ENCODE measurements at regions not wholly inside any gene's neighbourhood (a gene's known extent, or its start where the extent isn't known, plus 50 kb on each side); places are given as distances from the start of the nearest gene placed in this dataset.
"Not testable (repeated sequence)": the region's sequence is repeated elsewhere in the genome, so short reads cannot be mapped to it uniquely, and the experiment has no call there.

- Histone ChIP-seq H3K36me3 (ENCODE audit: insufficient read depth) (no peaks in the 10 kb centered on the region), H3K79me2 (ENCODE audit: insufficient read depth, low read depth) (no peaks in the 10 kb centered on the region), H2AFZ (ENCODE audit: low read depth) (no peak overlapping the region), H3K4me3 (IDR thresholded peaks at IDR 0.05; ENCODE audit: insufficient read depth, low read depth, low read length) (no peak overlapping the region), H3K4me1 (ENCODE audit: low read depth, poor library complexity, severe bottlenecking) (no peaks in the 10 kb centered on the region), H3K9ac (no peak overlapping the region), H3K4me2 (no peak overlapping the region), H3K27ac (no peak overlapping the region), H3K27me3 (ENCODE audit: insufficient read depth, low read depth) (no peaks in the 10 kb centered on the region), H4K20me1 (ENCODE audit: insufficient read depth) (no peaks in the 10 kb centered on the region)
- TF ChIP-seq, protein P1, sequence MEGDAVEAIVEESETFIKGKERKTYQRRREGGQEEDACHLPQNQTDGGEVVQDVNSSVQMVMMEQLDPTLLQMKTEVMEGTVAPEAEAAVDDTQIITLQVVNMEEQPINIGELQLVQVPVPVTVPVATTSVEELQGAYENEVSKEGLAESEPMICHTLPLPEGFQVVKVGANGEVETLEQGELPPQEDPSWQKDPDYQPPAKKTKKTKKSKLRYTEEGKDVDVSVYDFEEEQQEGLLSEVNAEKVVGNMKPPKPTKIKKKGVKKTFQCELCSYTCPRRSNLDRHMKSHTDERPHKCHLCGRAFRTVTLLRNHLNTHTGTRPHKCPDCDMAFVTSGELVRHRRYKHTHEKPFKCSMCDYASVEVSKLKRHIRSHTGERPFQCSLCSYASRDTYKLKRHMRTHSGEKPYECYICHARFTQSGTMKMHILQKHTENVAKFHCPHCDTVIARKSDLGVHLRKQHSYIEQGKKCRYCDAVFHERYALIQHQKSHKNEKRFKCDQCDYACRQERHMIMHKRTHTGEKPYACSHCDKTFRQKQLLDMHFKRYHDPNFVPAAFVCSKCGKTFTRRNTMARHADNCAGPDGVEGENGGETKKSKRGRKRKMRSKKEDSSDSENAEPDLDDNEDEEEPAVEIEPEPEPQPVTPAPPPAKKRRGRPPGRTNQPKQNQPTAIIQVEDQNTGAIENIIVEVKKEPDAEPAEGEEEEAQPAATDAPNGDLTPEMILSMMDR (conservative IDR thresholded peaks at IDR 0.05; ENCODE audit: low read depth, low read length), result no peak
Observed at GRCh38 chr6:164640956-164641355, 668.4 kb downstream of the C6orf118 start.

DNA sequence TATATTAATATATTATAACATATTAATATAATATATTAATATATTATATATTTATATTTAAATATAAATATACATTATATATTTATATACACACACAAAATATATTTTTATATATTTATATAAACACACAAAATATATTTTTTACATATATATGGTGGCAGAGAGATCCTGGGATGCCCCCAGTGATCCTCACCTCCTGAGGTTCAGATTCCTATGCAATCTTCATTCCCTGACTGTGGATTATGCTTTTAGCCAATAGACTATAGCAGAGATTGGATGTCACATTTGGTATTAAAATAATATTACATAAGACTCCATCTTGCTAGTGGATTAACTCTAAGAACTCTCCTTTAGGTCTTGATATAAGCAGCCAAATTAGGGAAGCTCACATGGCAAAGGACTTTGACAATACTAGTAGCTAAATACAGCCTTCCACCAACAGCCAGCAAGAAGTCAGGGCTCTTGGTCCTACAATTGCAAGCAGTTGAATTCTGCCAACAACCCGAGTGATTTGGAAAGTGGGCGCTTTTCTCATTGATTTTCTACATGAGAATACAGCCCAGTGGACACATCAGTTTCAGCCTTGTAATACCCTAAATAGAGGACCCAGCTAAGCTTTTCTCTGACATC, 681.0 kb downstream of the C6orf118 start:
- Histone ChIP-seq H3K4me2 (no peak overlapping the region), H3K27me3 (ENCODE audit: insufficient read depth, low read depth) (no peaks in the 10 kb centered on the region), H3K4me1 (ENCODE audit: low read depth, poor library complexity, severe bottlenecking) (no peaks in the 10 kb centered on the region), H4K20me1 (ENCODE audit: insufficient read depth) (no peaks in the 10 kb centered on the region), H3K79me2 (ENCODE audit: insufficient read depth, low read depth) (no peaks in the 10 kb centered on the region), H3K36me3 (ENCODE audit: insufficient read depth) (no peaks in the 10 kb centered on the region), H3K9ac (no peak overlapping the region), H2AFZ (ENCODE audit: low read depth) (no peak overlapping the region), H3K4me3 (IDR thresholded peaks at IDR 0.05; ENCODE audit: insufficient read depth, low read depth, low read length) (no peak overlapping the region), H3K27ac (no peak overlapping the region)
- TF ChIP-seq, protein P1 (conservative IDR thresholded peaks at IDR 0.05; ENCODE audit: low read depth, low read length), result no peak

GRCh38 chr6:164616917-164617524, 692.4 kb downstream of the C6orf118 start:
- H3K4me1 ChIP-seq (ENCODE audit: low read depth, poor library complexity, severe bottlenecking), result no peaks in the 10 kb centered on the region
- H3K27me3 ChIP-seq (ENCODE audit: insufficient read depth, low read depth), result no peaks in the 10 kb centered on the region
- no peak overlapping the region for H3K27ac ChIP-seq
- H3K4me2 ChIP-seq, result no peak overlapping the region
- no peaks in the 10 kb centered on the region for H3K79me2 ChIP-seq (ENCODE audit: insufficient read depth, low read depth)
- H3K9ac ChIP-seq, result no peak overlapping the region
- no peaks in the 10 kb centered on the region for H3K36me3 ChIP-seq (ENCODE audit: insufficient read depth)
- no peak overlapping the region for H3K4me3 ChIP-seq (IDR thresholded peaks at IDR 0.05; ENCODE audit: insufficient read depth, low read depth, low read length)
- H4K20me1 ChIP-seq (ENCODE audit: insufficient read depth), result no peaks in the 10 kb centered on the region
- TF ChIP-seq, protein P1 (conservative IDR thresholded peaks at IDR 0.05; ENCODE audit: low read depth, low read length), result no peak
- no peak overlapping the region for H2AFZ ChIP-seq (ENCODE audit: low read depth)

DNA sequence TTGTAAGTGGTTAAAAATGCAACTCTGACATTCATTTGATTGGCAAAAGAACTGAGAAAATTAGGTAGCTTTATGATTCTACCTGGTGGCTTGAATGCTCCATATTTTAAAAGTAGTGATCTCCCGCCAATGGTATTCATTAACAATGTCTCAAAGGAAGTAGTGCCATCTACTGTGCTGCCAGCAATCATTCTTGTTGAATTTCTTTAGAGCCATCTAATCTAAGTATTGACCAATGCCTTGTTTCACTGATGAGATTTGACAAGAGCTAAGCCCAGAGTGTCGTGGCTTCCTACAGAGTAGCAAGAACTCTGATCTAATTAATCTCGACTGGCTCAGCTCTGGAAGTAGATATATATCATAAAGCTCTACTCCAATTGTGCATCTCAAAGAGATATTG, 696.7 kb downstream of the C6orf118 start:
- TF ChIP-seq, protein P1 (conservative IDR thresholded peaks at IDR 0.05; ENCODE audit: low read depth, low read length), result no peak
- no peaks in the 10 kb centered on the region for H3K79me2 ChIP-seq (ENCODE audit: insufficient read depth, low read depth)
- H3K27ac ChIP-seq, result no peak overlapping the region
- no peaks in the 10 kb centered on the region for H4K20me1 ChIP-seq (ENCODE audit: insufficient read depth)
- no peak overlapping the region for H3K9ac ChIP-seq
- H3K4me2 ChIP-seq, result no peak overlapping the region
- H2AFZ ChIP-seq (ENCODE audit: low read depth), result no peak overlapping the region
- H3K4me3 ChIP-seq (IDR thresholded peaks at IDR 0.05; ENCODE audit: insufficient read depth, low read depth, low read length), result no peak overlapping the region
- H3K27me3 ChIP-seq (ENCODE audit: insufficient read depth, low read depth), result no peaks in the 10 kb centered on the region
- H3K4me1 ChIP-seq (ENCODE audit: low read depth, poor library complexity, severe bottlenecking), result no peaks in the 10 kb centered on the region
- no peaks in the 10 kb centered on the region for H3K36me3 ChIP-seq (ENCODE audit: insufficient read depth)

DNA sequence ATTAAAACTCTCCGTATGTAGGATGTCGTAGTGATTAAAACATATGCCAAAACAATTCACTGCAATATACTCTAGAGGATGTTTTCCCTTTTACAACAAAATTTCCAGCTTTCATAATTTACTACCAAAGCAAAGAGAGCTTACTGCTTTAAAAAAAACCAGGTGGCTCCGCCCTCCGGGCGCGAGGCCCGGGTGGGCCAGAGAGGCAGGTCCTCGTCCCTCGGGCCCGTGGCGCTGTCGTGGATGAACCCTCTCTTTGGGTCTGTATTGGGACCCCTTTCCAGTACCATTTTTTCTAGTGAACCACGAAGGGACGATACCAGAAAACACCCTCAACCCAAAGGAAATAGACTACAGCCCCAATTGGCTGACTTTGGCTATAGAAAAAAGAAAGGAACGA, 698.5 kb downstream of the C6orf118 start:
- not testable (repeated sequence) for H3K4me1 ChIP-seq (ENCODE audit: low read depth, poor library complexity, severe bottlenecking); H3K79me2 ChIP-seq (ENCODE audit: insufficient read depth, low read depth); H3K4me3 ChIP-seq (IDR thresholded peaks at IDR 0.05; ENCODE audit: insufficient read depth, low read depth, low read length); H3K27me3 ChIP-seq (ENCODE audit: insufficient read depth, low read depth); H3K27ac ChIP-seq; H3K36me3 ChIP-seq (ENCODE audit: insufficient read depth); H2AFZ ChIP-seq (ENCODE audit: low read depth); H3K9ac ChIP-seq; H4K20me1 ChIP-seq (ENCODE audit: insufficient read depth); H3K4me2 ChIP-seq

GRCh38 chr6:164602415-164602814, 707.0 kb downstream of the C6orf118 start:
- H3K9ac ChIP-seq; H3K4me1 ChIP-seq (ENCODE audit: low read depth, poor library complexity, severe bottlenecking); H3K79me2 ChIP-seq (ENCODE audit: insufficient read depth, low read depth); H2AFZ ChIP-seq (ENCODE audit: low read depth); H4K20me1 ChIP-seq (ENCODE audit: insufficient read depth); H3K27me3 ChIP-seq (ENCODE audit: insufficient read depth, low read depth); H3K27ac ChIP-seq; H3K36me3 ChIP-seq (ENCODE audit: insufficient read depth); H3K4me2 ChIP-seq; H3K4me3 ChIP-seq (IDR thresholded peaks at IDR 0.05; ENCODE audit: insufficient read depth, low read depth, low read length): not testable (repeated sequence)
